ENCODE measurements at regions not wholly inside any gene's neighbourhood (a gene's known extent, or its start where the extent isn't known, plus 50 kb on each side); places are given as distances from the start of the nearest gene placed in this dataset.
A peak's percentile ranks its signal among the peaks of the same experiment; 100 is the strongest.
"Not testable (repeated sequence)": the region's sequence is repeated elsewhere in the genome, so short reads cannot be mapped to it uniquely, and the experiment has no call there.

DNA sequence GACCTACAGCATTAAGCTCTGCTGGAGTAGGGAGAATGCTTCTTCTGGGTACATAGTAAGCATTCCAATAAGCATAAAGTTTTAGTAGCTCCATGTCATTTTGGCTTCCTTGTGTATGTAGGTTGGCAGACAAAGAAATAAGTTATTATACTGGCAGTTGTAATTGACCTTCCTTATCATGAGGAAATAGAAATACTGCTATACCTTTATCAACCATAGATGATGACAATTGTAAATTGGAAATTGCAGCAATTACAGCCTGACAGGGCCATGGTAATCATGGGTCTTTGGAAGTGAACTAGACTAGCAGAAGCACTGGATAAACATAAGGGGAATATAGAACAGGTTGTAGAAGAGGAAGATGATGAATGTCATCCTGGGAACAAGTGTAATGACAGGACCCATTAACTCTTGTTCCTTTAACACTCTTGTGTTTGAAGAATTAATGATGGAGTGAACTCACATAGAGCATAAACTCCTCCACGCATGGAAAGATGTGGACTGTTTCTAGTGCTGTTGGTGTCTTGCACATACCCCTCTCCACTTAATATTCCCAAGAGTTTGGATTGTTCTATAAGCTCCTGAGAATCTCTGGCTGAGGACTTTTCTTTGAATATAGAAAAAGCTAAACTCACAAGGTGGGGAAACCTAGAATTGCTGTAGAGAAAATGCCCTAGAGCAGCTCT is 137.5 kb downstream of the OR4F15 start:
- POLR2A ChIA-PET: not testable (repeated sequence)

DNA sequence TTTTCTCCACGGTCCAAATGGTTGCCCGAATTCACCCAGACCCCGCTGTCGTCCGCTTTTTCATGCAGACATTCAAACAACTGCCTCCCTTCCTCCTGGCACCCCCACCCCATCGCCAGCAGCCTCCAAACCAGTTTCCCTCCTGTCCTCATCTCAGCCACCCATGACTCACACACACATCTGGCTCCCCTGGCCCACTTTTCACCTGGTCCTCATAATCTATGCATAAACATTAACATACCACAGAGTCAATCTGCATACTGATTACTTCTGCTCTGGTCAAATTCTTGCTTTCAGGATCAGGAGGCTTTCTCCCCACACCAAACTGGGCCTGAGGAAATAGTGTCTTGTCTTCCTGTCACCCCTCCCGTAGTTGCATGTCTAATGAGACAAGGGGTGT is 142.0 kb downstream of the OR4F15 start:
- H3K9me3 ChIP-seq (ENCODE audit: control insufficient read depth, insufficient read depth, low read depth, low read length); CTCF ChIA-PET; POLR2A ChIA-PET; H3K4me3 ChIP-seq (ENCODE audit: low read depth, low read length); H3K27ac ChIP-seq (ENCODE audit: extremely low read depth, low read depth, low read length); H3K36me3 ChIP-seq (ENCODE audit: control insufficient read depth in 2 of 2, insufficient read depth in 1 of 2, low read length in 2 of 2); H3K4me1 ChIP-seq (ENCODE audit: control insufficient read depth, insufficient read depth, low read length): not testable (repeated sequence)

More for the DNA sequence above, 137.5 kb downstream of the OR4F15 start:
- H3K27ac ChIP-seq (ENCODE audit: extremely low read depth, low read depth, low read length); H3K4me1 ChIP-seq (ENCODE audit: control insufficient read depth, insufficient read depth, low read length); CTCF ChIA-PET; H3K9me3 ChIP-seq (ENCODE audit: control insufficient read depth, insufficient read depth, low read depth, low read length); H3K36me3 ChIP-seq (ENCODE audit: control insufficient read depth in 2 of 2, insufficient read depth in 1 of 2, low read length in 2 of 2); H3K4me3 ChIP-seq (ENCODE audit: low read depth, low read length): not testable (repeated sequence)

GRCh38 chr15:101955840-101956239 is 143.8 kb downstream of the OR4F15 start:
- H3K9me3 ChIP-seq (ENCODE audit: control insufficient read depth, insufficient read depth, low read depth, low read length); H3K36me3 ChIP-seq (ENCODE audit: control insufficient read depth in 2 of 2, insufficient read depth in 1 of 2, low read length in 2 of 2); H3K4me3 ChIP-seq (ENCODE audit: low read depth, low read length); POLR2A ChIA-PET; CTCF ChIA-PET; H3K27ac ChIP-seq (ENCODE audit: extremely low read depth, low read depth, low read length); H3K4me1 ChIP-seq (ENCODE audit: control insufficient read depth, insufficient read depth, low read length): not testable (repeated sequence)

- H3K4me1 ChIP-seq (ENCODE audit: control insufficient read depth, insufficient read depth, low read length); POLR2A ChIA-PET; H3K27ac ChIP-seq (ENCODE audit: extremely low read depth, low read depth, low read length); H3K4me3 ChIP-seq (ENCODE audit: low read depth, low read length); H3K36me3 ChIP-seq (ENCODE audit: control insufficient read depth in 2 of 2, insufficient read depth in 1 of 2, low read length in 2 of 2); H3K9me3 ChIP-seq (ENCODE audit: control insufficient read depth, insufficient read depth, low read depth, low read length); CTCF ChIA-PET: not testable (repeated sequence)
Measured at GRCh38 chr15:101958656-101959055, 146.7 kb downstream of the OR4F15 start.

GRCh38 chr15:101961263-101961662 is 149.3 kb downstream of the OR4F15 start:
- H3K4me3 ChIP-seq (ENCODE audit: low read depth, low read length); H3K27ac ChIP-seq (ENCODE audit: extremely low read depth, low read depth, low read length); H3K9me3 ChIP-seq (ENCODE audit: control insufficient read depth, insufficient read depth, low read depth, low read length); POLR2A ChIA-PET; CTCF ChIA-PET; H3K36me3 ChIP-seq (ENCODE audit: control insufficient read depth in 2 of 2, insufficient read depth in 1 of 2, low read length in 2 of 2); H3K4me1 ChIP-seq (ENCODE audit: control insufficient read depth, insufficient read depth, low read length): not testable (repeated sequence)

DNA sequence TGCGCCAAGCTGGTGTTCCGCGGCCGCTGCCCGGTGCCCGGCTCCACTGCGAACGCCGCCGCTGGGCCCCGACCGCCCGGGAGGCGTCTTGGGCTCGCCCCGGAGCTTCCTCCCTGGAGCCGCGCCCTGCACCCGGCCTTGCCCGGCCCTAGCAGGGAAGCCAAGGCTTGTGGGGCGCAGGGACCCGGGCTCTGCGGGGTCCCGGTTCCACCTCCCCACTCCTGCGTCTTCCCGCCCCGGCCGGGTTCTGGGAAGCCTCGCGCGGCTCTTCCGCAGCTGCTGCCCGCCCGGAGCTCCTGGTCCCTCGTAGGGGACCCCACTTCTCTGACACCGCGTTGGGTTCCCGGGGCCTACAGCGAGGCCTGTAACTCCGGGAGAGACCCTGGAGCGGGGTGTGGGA is 149.8 kb downstream of the OR4F15 start:
- H3K36me3 ChIP-seq (ENCODE audit: control insufficient read depth in 2 of 2, insufficient read depth in 1 of 2, low read length in 2 of 2); H3K4me1 ChIP-seq (ENCODE audit: control insufficient read depth, insufficient read depth, low read length); H3K9me3 ChIP-seq (ENCODE audit: control insufficient read depth, insufficient read depth, low read depth, low read length); POLR2A ChIA-PET; H3K27ac ChIP-seq (ENCODE audit: extremely low read depth, low read depth, low read length); CTCF ChIA-PET: not testable (repeated sequence)
- H3K4me3 ChIP-seq (ENCODE audit: low read depth, low read length): peak overlapping the region; percentile 39

GRCh38 chr15:101963687-101964086 is 151.7 kb downstream of the OR4F15 start:
- H3K36me3 ChIP-seq (ENCODE audit: control insufficient read depth in 2 of 2, insufficient read depth in 1 of 2, low read length in 2 of 2); CTCF ChIA-PET; H3K4me1 ChIP-seq (ENCODE audit: control insufficient read depth, insufficient read depth, low read length); H3K9me3 ChIP-seq (ENCODE audit: control insufficient read depth, insufficient read depth, low read depth, low read length); POLR2A ChIA-PET; H3K4me3 ChIP-seq (ENCODE audit: low read depth, low read length); H3K27ac ChIP-seq (ENCODE audit: extremely low read depth, low read depth, low read length): not testable (repeated sequence)

DNA sequence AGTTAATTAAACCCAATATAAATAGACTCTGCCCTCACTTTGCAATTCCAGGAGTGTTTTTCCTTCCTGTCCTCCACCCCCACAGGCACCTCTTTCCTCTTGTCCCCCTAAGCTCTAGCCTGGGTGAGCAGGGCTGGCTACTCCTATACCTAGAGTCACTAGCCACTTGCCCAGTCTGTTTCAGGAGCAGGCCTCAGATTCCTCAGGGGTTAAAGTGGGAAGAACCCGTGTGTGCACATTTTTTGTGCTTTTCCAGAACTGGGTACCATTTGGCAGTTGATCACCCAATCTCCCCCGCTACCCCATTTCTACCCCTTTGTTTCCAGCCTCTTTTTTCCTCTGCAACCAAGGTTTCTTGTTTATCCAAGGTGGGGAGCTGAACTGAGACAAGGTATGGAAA is 153.4 kb downstream of the OR4F15 start:
- POLR2A ChIA-PET; CTCF ChIA-PET; H3K9me3 ChIP-seq (ENCODE audit: control insufficient read depth, insufficient read depth, low read depth, low read length); H3K36me3 ChIP-seq (ENCODE audit: control insufficient read depth in 2 of 2, insufficient read depth in 1 of 2, low read length in 2 of 2); H3K27ac ChIP-seq (ENCODE audit: extremely low read depth, low read depth, low read length); H3K4me3 ChIP-seq (ENCODE audit: low read depth, low read length); H3K4me1 ChIP-seq (ENCODE audit: control insufficient read depth, insufficient read depth, low read length): not testable (repeated sequence)

- H3K9me3 ChIP-seq (ENCODE audit: control insufficient read depth, insufficient read depth, low read depth, low read length); H3K27ac ChIP-seq (ENCODE audit: extremely low read depth, low read depth, low read length); H3K4me1 ChIP-seq (ENCODE audit: control insufficient read depth, insufficient read depth, low read length); POLR2A ChIA-PET; CTCF ChIA-PET; H3K36me3 ChIP-seq (ENCODE audit: control insufficient read depth in 2 of 2, insufficient read depth in 1 of 2, low read length in 2 of 2); H3K4me3 ChIP-seq (ENCODE audit: low read depth, low read length): not testable (repeated sequence)
- TF ChIP-seq EGR2 (tag by site-specific recombination; IDR thresholded peaks at IDR 0.05; ENCODE audit: low read depth) (peak; percentile 79), ZFHX2 (tag by site-specific recombination; conservative IDR thresholded peaks at IDR 0.05) (peak; percentile 77)
Measured at GRCh38 chr15:101965860-101966259, 153.9 kb downstream of the OR4F15 start.

DNA sequence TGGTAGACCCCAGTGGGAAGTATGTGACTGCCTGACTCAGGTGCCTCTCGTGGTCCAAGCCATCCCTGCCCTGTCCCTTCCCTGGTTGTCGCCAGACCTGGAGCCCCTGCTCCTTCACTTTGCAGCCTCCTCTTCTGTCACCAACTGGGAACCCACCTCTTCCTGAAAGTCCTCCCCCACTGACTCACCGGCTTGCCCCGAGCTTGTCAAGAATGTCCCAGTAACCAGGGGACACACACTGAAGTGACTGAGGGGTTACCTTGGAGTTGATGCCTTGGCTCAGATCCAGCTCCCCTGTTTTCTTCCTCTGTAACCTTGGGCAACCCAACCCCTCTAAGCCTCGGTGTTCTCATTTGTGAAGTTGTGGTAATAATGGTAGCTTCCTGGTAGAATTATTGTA is 155.4 kb downstream of the OR4F15 start:
- H3K9me3 ChIP-seq (ENCODE audit: control insufficient read depth, insufficient read depth, low read depth, low read length); CTCF ChIA-PET; H3K4me1 ChIP-seq (ENCODE audit: control insufficient read depth, insufficient read depth, low read length); H3K36me3 ChIP-seq (ENCODE audit: control insufficient read depth in 2 of 2, insufficient read depth in 1 of 2, low read length in 2 of 2); H3K4me3 ChIP-seq (ENCODE audit: low read depth, low read length); H3K27ac ChIP-seq (ENCODE audit: extremely low read depth, low read depth, low read length); POLR2A ChIA-PET: not testable (repeated sequence)

- CTCF ChIA-PET; POLR2A ChIA-PET; H3K9me3 ChIP-seq (ENCODE audit: control insufficient read depth, insufficient read depth, low read depth, low read length); H3K27ac ChIP-seq (ENCODE audit: extremely low read depth, low read depth, low read length); H3K4me3 ChIP-seq (ENCODE audit: low read depth, low read length); H3K36me3 ChIP-seq (ENCODE audit: control insufficient read depth in 2 of 2, insufficient read depth in 1 of 2, low read length in 2 of 2); H3K4me1 ChIP-seq (ENCODE audit: control insufficient read depth, insufficient read depth, low read length): not testable (repeated sequence)
Measured at GRCh38 chr15:101970605-101971004, 158.6 kb downstream of the OR4F15 start.

Measured in HEK293 (cell line).